ENCODE measurements at regions not wholly inside any gene's neighbourhood (a gene's known extent, or its start where the extent isn't known, plus 50 kb on each side); places are given as distances from the start of the nearest gene placed in this dataset.

DNA sequence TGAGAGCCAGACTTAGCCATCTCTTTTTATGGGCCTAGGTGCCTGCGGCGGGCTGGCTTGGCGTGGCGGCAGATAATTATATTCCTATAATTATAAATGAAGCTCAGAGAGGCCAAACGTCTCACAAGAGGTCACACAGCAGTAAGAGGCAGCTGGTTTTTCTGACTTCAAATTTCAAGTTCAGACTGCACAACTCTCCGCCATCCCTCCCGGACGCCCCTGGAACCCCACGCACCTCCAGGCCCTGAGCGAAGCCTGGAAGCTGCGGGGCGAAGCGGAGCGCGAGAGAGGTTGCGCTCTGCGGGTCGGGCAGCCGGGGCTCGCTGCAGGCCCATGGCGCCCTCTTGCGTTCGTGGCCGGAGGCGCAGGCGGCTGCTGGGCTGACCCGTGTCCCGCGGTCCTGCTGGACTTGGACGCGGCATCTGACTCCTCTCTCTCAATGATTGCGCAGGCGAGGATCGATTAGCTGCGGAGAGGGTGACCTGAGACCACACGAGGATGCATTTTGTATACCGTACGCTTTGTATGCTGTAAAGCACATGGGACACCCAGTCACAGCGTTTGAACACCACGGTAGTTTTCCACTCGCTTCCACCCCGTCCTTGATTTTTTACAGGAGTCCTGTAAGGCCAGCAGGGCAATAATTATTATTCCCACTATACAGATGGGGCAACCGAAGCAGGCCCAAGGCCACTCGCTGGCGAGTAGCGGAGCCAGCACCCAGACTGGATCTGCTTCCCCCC is 272.7 kb downstream of the FOXD2 start:
- DNase-seq (ENCODE audit: insufficient read length, low spot score) (peak; percentile 75), FAIRE-seq (no peak)
- TF ChIP-seq, protein P1, sequence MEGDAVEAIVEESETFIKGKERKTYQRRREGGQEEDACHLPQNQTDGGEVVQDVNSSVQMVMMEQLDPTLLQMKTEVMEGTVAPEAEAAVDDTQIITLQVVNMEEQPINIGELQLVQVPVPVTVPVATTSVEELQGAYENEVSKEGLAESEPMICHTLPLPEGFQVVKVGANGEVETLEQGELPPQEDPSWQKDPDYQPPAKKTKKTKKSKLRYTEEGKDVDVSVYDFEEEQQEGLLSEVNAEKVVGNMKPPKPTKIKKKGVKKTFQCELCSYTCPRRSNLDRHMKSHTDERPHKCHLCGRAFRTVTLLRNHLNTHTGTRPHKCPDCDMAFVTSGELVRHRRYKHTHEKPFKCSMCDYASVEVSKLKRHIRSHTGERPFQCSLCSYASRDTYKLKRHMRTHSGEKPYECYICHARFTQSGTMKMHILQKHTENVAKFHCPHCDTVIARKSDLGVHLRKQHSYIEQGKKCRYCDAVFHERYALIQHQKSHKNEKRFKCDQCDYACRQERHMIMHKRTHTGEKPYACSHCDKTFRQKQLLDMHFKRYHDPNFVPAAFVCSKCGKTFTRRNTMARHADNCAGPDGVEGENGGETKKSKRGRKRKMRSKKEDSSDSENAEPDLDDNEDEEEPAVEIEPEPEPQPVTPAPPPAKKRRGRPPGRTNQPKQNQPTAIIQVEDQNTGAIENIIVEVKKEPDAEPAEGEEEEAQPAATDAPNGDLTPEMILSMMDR (IDR thresholded peaks at IDR 0.05; ENCODE audit: insufficient read depth, missing control alignments): peak; percentile 75
